Endothelial cell of umbilical vein (primary cell): ENCODE measurements at regions not wholly inside any gene's neighbourhood (a gene's known extent, or its start where the extent isn't known, plus 50 kb on each side); places are given as distances from the start of the nearest gene placed in this dataset.

ENCODE experiments used
- BruUV-seq: library from RNA; stranded (reverse); fragments of 400-500 nt; replicated peaks from 2 replicates; lab custom pipeline; 2021; lab: Mats Ljungman, UMichigan
- CTCF ChIA-PET: fragments of 300-600, 350-600 bp; sonication (Branson Sonifier 250); formaldehyde crosslinking; loops from one replicate; lab custom pipeline; 2021; ENCODE audit warnings: antibody characterized with exemption, inconsistent platforms; lab: Charles Lee
- POLR2A ChIA-PET: fragments of 300-600, 350-600 bp; sonication (Branson Sonifier 250); formaldehyde crosslinking; loops from one replicate; lab custom pipeline; 2021; ENCODE audit warnings: antibody characterized with exemption, inconsistent platforms; lab: Charles Lee
- DNase-seq: peaks from one replicate; pipeline ENCODE4 v3.0.0-alpha.2; 2011; ENCODE audit warnings: low read depth, low spot score
- FAIRE-seq: peaks from 2 replicates; lab custom pipeline; 2011; peaks lifted over from hg19 to GRCh38; lab: Jason Lieb, UNC
- H2AFZ ChIP-seq: 2 replicates; pipeline ENCODE4 v1.6.0; 2012; ENCODE audit warnings: low read depth, low read length, control low read depth, inconsistent platforms
- H3K27ac ChIP-seq: 2 replicates; pipeline ENCODE4 v1.5.1; 2011; ENCODE audit warnings: low read depth, mild to moderate bottlenecking, control low read depth, low read length, moderate library complexity; ENCODE audit not compliant: insufficient read depth
- H3K27me3 ChIP-seq, 2 experiments: 2 replicates each; pipeline versions ENCODE4 v1.6.0 to v1.6.1; 2011; ENCODE audit warnings: low read length in 2 of 2, mixed read lengths in 1 of 2; ENCODE audit not compliant: control insufficient read depth in 2 of 2, insufficient read depth in 2 of 2
- H3K36me3 ChIP-seq, 2 experiments: 2 replicates in 1 of 2; 3 replicates in 1 of 2; pipeline ENCODE4 v1.5.1; 2011; ENCODE audit warnings: low read length in 2 of 2, mild to moderate bottlenecking in 1 of 2, moderate library complexity in 1 of 2; ENCODE audit not compliant: control insufficient read depth in 2 of 2, insufficient read depth in 2 of 2; ENCODE audit errors: extremely low read depth in 1 of 2
- H3K4me1 ChIP-seq: 3 replicates; pipeline ENCODE4 v1.5.1; 2011; ENCODE audit warnings: mild to moderate bottlenecking, low read length; ENCODE audit not compliant: control insufficient read depth, insufficient read depth; ENCODE audit errors: extremely low read depth
- H3K4me2 ChIP-seq: 2 replicates; pipeline ENCODE4 v1.6.1; 2011; ENCODE audit warnings: low read length, control low read depth, mixed read lengths; ENCODE audit not compliant: insufficient read depth
- H3K4me3 ChIP-seq, 3 experiments: fragments of 200-600 bp in 1 of 3; sonication (generic), shearing (Covaris generic) in 1 of 3; replicated peaks in 1 of 3; 2 replicates each; pipeline ENCODE4 v1.5.1; 2011 to 2016; ENCODE audit warnings: control low read depth in 3 of 3, low read length in 3 of 3, mild to moderate bottlenecking in 2 of 3, inconsistent platforms in 1 of 3, low read depth in 1 of 3, moderate library complexity in 1 of 3; ENCODE audit not compliant: insufficient read depth in 1 of 3
- H3K79me2 ChIP-seq: 2 replicates; pipeline ENCODE4 v1.6.0; 2012; ENCODE audit warnings: low read length, inconsistent platforms; ENCODE audit not compliant: control insufficient read depth, insufficient read depth
- H3K9ac ChIP-seq: replicated peaks from 2 replicates; pipeline ENCODE3; 2011; ENCODE audit warnings: low read length, control low read depth; ENCODE audit not compliant: insufficient read depth; ENCODE audit errors: extremely low read depth
- H3K9me1 ChIP-seq: replicated peaks from 3 replicates; pipeline ENCODE4 v1.6.0; 2011; ENCODE audit warnings: mild to moderate bottlenecking, low read length; ENCODE audit not compliant: control insufficient read depth, insufficient read depth; ENCODE audit errors: extremely low read depth
- H3K9me3 ChIP-seq: replicated peaks from 2 replicates; pipeline ENCODE4 v1.5.1; 2012; ENCODE audit warnings: low read length, inconsistent platforms; ENCODE audit not compliant: control insufficient read depth, insufficient read depth
- H4K20me1 ChIP-seq: replicated peaks from 2 replicates; pipeline ENCODE3; 2011; ENCODE audit warnings: mild to moderate bottlenecking, low read length; ENCODE audit not compliant: control insufficient read depth, insufficient read depth; ENCODE audit errors: extremely low read depth
- EZH2 ChIP-seq: IDR thresholded peaks from 2 replicates; pipeline ENCODE4 v1.6.1; 2012; ENCODE audit warnings: borderline replicate concordance, low read depth, mild to moderate bottlenecking, moderate library complexity, low read length, inconsistent platforms; ENCODE audit not compliant: severe bottlenecking
- FOS ChIP-seq: IDR thresholded peaks from 2 replicates; pipeline ENCODE4 v1.6.1; 2011; ENCODE audit warnings: mild to moderate bottlenecking, low read length, moderate library complexity, borderline replicate concordance; ENCODE audit not compliant: insufficient read depth
- GATA2 ChIP-seq: IDR thresholded peaks from 2 replicates; pipeline ENCODE4 v1.7.0; 2011; ENCODE audit warnings: low read depth, mild to moderate bottlenecking, moderate library complexity, mixed read lengths, low read length; ENCODE audit not compliant: insufficient read length, insufficient read depth
- JUN ChIP-seq: IDR thresholded peaks from 2 replicates; pipeline ENCODE4 v1.6.1; 2011; ENCODE audit warnings: borderline replicate concordance, low read depth; ENCODE audit not compliant: insufficient read length, insufficient read depth
- MYC ChIP-seq: IDR thresholded peaks from one replicate; pipeline ENCODE4 v1.6.1; 2011; ENCODE audit warnings: mild to moderate bottlenecking, low read depth, low read length
- POLR2A ChIP-seq: IDR thresholded peaks from 2 replicates; pipeline ENCODE4 v1.6.1; 2012; ENCODE audit warnings: low read depth, mild to moderate bottlenecking, control low read depth, low read length
- POLR2AphosphoS5 ChIP-seq: IDR thresholded peaks from 2 replicates; pipeline ENCODE4 v1.6.1; 2012; ENCODE audit warnings: low read depth, mild to moderate bottlenecking, control low read depth, low read length, moderate library complexity; ENCODE audit not compliant: insufficient read depth
- dilution Hi-C: fragments of 300-500 bp; cut with MboI; formaldehyde crosslinking; loops from one replicate; pipeline ENCODE4 v1.15.0; 2019; ENCODE audit warnings: low sequenced_read_pairs; ENCODE audit not compliant: extremely low pct_ligation_motif_present
- intact Hi-C: fragments of 100-400 bp; cut with micrococcal nuclease; formaldehyde crosslinking; loops from one replicate; pipeline ENCODE4 v1.10.0; 2022
- TF ChIP-seq, protein P1 (sequence below), 2 donors: IDR thresholded peaks; 1 replicate in 1 of 2; 2 replicates in 1 of 2; pipeline ENCODE4 v1.5.1; 2011; ENCODE audit warnings: low read length in 2 of 2, mild to moderate bottlenecking in 2 of 2, moderate library complexity in 2 of 2, control low read depth in 1 of 2, inconsistent platforms in 1 of 2, low read depth in 1 of 2; ENCODE audit not compliant: insufficient read depth in 1 of 2; ENCODE audit errors: extremely low read depth in 1 of 2
- TF ChIP-seq, protein P2 (sequence below): IDR thresholded peaks from 2 replicates; pipeline ENCODE4 v1.6.1; 2011; ENCODE audit not compliant: insufficient read depth, insufficient read length

DNA sequence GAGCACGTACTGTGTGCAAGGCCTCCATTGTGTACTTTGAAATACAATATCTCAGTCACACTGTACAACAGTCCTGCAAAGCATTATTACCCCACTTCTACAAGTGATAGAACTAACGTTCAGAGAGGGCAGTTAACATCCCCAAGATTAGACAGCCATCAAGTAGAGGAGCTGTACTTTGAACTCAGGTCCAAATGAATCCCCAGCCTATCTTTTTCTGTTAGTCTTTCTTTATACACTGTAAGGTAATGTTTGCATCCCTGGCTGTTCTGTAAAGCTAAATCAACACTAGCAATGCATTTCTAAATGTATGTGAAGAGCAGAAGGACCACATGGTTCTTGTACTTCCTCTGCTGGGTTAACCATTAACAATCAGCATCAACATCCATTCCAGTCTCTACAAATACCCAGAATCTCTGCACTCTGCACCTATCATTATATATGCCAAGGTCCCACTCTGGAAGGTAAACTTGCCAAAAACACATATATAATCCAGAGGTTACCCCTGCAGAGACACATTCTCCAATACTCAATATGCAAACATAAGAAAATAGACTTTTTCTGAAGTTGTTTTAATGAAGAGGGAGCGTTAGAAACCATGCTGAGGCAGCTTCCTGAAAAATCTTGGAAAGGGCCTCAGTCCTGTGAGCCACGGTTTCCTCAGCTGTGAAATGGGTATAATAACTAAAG, 182.3 kb downstream of the MZT1 start:
- BruUV-seq, result no TSS peak
- dilution Hi-C loops, result no loop called here
- no peak overlapping the region for H2AFZ ChIP-seq
- TF ChIP-seq GATA2, result no peak
- TF ChIP-seq EZH2, result no peak
- no peak for TF ChIP-seq JUN
- TF ChIP-seq POLR2AphosphoS5, result no peak
- TF ChIP-seq POLR2A, result no peak
- TF ChIP-seq, protein P1, sequence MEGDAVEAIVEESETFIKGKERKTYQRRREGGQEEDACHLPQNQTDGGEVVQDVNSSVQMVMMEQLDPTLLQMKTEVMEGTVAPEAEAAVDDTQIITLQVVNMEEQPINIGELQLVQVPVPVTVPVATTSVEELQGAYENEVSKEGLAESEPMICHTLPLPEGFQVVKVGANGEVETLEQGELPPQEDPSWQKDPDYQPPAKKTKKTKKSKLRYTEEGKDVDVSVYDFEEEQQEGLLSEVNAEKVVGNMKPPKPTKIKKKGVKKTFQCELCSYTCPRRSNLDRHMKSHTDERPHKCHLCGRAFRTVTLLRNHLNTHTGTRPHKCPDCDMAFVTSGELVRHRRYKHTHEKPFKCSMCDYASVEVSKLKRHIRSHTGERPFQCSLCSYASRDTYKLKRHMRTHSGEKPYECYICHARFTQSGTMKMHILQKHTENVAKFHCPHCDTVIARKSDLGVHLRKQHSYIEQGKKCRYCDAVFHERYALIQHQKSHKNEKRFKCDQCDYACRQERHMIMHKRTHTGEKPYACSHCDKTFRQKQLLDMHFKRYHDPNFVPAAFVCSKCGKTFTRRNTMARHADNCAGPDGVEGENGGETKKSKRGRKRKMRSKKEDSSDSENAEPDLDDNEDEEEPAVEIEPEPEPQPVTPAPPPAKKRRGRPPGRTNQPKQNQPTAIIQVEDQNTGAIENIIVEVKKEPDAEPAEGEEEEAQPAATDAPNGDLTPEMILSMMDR (IDR thresholded peaks at IDR 0.05; ENCODE audit: extremely low read depth in 1 of 2, insufficient read depth in 1 of 2, low read depth in 1 of 2, low read length in 2 of 2), result no peak
- TF ChIP-seq, protein P2, sequence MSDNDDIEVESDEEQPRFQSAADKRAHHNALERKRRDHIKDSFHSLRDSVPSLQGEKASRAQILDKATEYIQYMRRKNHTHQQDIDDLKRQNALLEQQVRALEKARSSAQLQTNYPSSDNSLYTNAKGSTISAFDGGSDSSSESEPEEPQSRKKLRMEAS, result no peak
- no peak for TF ChIP-seq FOS
- TF ChIP-seq MYC, result no peak
- no peak overlapping the region for H3K4me2 ChIP-seq
- no peaks in the 10 kb centered on the region for H4K20me1 ChIP-seq
- no peak for DNase-seq
- ChIA-PET CTCF (interaction anchor here (0.9 kb wide), 1 partner anchor 21 kb away, joined by 4 read pairs; no protein-coding TSS in a partner anchor), POLR2A (no interaction called here)
- H3K9me1 ChIP-seq, result no peaks in the 10 kb centered on the region
- no peak overlapping the region for H3K4me3 ChIP-seq
- no peaks in the 10 kb centered on the region for H3K36me3 ChIP-seq
- no peak for FAIRE-seq
- H3K9me3 ChIP-seq, result no peaks in the 10 kb centered on the region
- no peak overlapping the region for H3K9ac ChIP-seq
- H3K27me3 ChIP-seq, result no peaks in the 10 kb centered on the region
- intact Hi-C loops, result no loop called here
- no peaks in the 10 kb centered on the region for H3K4me1 ChIP-seq
- H3K79me2 ChIP-seq, result no peaks in the 10 kb centered on the region
- no peak overlapping the region for H3K27ac ChIP-seq
